Embryonic facial prominence (tissue), 1 donor: ENCODE measurements at regions not wholly inside any gene's neighbourhood (a gene's known extent, or its start where the extent isn't known, plus 50 kb on each side); places are given as distances from the start of the nearest gene placed in this dataset.

Experiments
- DNase-seq: peaks from one replicate; pipeline ENCODE4 v3.0.0-alpha.2; 2016; ENCODE audit errors: extremely low spot score

GRCh38 chr2:195498176-195498575 is 158.8 kb upstream of the SLC39A10 start:
- no peak for DNase-seq

GRCh38 chr2:195496991-195497390 is 160.0 kb upstream of the SLC39A10 start:
- DNase-seq = no peak

- no peak for DNase-seq
Measured at GRCh38 chr2:195495966-195496365, 161.1 kb upstream of the SLC39A10 start.

- no peak for DNase-seq
Measured at GRCh38 chr2:195495351-195495750, 161.7 kb upstream of the SLC39A10 start.

- DNase-seq = no peak
Measured at GRCh38 chr2:195494451-195494850, 162.6 kb upstream of the SLC39A10 start.

- DNase-seq = no peak
Measured at GRCh38 chr2:195493416-195493815, 163.6 kb upstream of the SLC39A10 start.

GRCh38 chr2:195490319-195490718 is 166.7 kb upstream of the SLC39A10 start:
- DNase-seq = no peak

GRCh38 chr2:195489101-195489500 is 167.9 kb upstream of the SLC39A10 start:
- no peak for DNase-seq

- no peak for DNase-seq
Measured at GRCh38 chr2:195488567-195488966, 168.5 kb upstream of the SLC39A10 start.

- DNase-seq = no peak
Measured at GRCh38 chr2:195486987-195487644, 169.9 kb upstream of the SLC39A10 start.

- no peak for DNase-seq
Measured at GRCh38 chr2:195486520-195486919, 170.5 kb upstream of the SLC39A10 start.

- DNase-seq = no peak
Measured at GRCh38 chr2:195482010-195482409, 175.0 kb upstream of the SLC39A10 start.

- no peak for DNase-seq
Measured at GRCh38 chr2:195480121-195480520, 176.9 kb upstream of the SLC39A10 start.

GRCh38 chr2:195479407-195479806 is 177.6 kb upstream of the SLC39A10 start:
- no peak for DNase-seq

GRCh38 chr2:195477996-195478382 is 179.0 kb upstream of the SLC39A10 start:
- no peak for DNase-seq

- no peak for DNase-seq
Measured at GRCh38 chr2:195477248-195477995, 179.6 kb upstream of the SLC39A10 start.

GRCh38 chr2:195475336-195475735 is 181.7 kb upstream of the SLC39A10 start:
- DNase-seq = no peak

GRCh38 chr2:195473862-195474261 is 183.2 kb upstream of the SLC39A10 start:
- DNase-seq = no peak

- DNase-seq = no peak
Measured at GRCh38 chr2:195472501-195473234, 184.4 kb upstream of the SLC39A10 start.

GRCh38 chr2:195471807-195472206 is 185.2 kb upstream of the SLC39A10 start:
- DNase-seq = no peak

- DNase-seq = no peak
Measured at GRCh38 chr2:195471163-195471562, 185.9 kb upstream of the SLC39A10 start.

- DNase-seq = no peak
Measured at GRCh38 chr2:195470622-195471021, 186.4 kb upstream of the SLC39A10 start.

GRCh38 chr2:195468771-195469170 is 188.3 kb upstream of the SLC39A10 start:
- DNase-seq = no peak
